MM.1S (cell line): ENCODE measurements at regions not wholly inside any gene's neighbourhood (a gene's known extent, or its start where the extent isn't known, plus 50 kb on each side); places are given as distances from the start of the nearest gene placed in this dataset.
"Not testable (repeated sequence)": the region's sequence is repeated elsewhere in the genome, so short reads cannot be mapped to it uniquely, and the experiment has no call there.

Experiments
- EZH2 ChIP-seq: fragments of 300-600 bp; sonication (generic); optimal IDR thresholded peaks from 2 replicates; pipeline ENCODE3; 2017; ENCODE audit warnings: low read depth, mild to moderate bottlenecking, antibody characterized with exemption, low read length, mixed read lengths
- TF ChIP-seq, protein P1 (sequence below): fragments of 300-600 bp; sonication (generic); IDR thresholded peaks from 2 replicates; pipeline ENCODE4 v1.5.1; 2016; ENCODE audit warnings: antibody characterized with exemption, low read length, mixed read lengths

GRCh38 chr2:95723627-95724210 lies 131.9 kb downstream of the TRIM43 start:
- not testable (repeated sequence) for TF ChIP-seq EZH2
- TF ChIP-seq, protein P1, sequence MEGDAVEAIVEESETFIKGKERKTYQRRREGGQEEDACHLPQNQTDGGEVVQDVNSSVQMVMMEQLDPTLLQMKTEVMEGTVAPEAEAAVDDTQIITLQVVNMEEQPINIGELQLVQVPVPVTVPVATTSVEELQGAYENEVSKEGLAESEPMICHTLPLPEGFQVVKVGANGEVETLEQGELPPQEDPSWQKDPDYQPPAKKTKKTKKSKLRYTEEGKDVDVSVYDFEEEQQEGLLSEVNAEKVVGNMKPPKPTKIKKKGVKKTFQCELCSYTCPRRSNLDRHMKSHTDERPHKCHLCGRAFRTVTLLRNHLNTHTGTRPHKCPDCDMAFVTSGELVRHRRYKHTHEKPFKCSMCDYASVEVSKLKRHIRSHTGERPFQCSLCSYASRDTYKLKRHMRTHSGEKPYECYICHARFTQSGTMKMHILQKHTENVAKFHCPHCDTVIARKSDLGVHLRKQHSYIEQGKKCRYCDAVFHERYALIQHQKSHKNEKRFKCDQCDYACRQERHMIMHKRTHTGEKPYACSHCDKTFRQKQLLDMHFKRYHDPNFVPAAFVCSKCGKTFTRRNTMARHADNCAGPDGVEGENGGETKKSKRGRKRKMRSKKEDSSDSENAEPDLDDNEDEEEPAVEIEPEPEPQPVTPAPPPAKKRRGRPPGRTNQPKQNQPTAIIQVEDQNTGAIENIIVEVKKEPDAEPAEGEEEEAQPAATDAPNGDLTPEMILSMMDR, result not testable (repeated sequence)
